ENCODE measurements at regions not wholly inside any gene's neighbourhood (a gene's known extent, or its start where the extent isn't known, plus 50 kb on each side); places are given as distances from the start of the nearest gene placed in this dataset.

GRCh38 chr5:19322716-19323485 lies 665.1 kb downstream of the CDH18 start:
- Histone ChIP-seq H3K4me1 (ENCODE audit: insufficient read depth, low read length) (no peaks in the 10 kb centered on the region), H3T11ph (ENCODE audit: low read length) (no peak overlapping the region), H2BK15ac (ENCODE audit: low read depth, low read length) (no peak overlapping the region), H2BK120ac (ENCODE audit: low read depth, low read length, poor library complexity, severe bottlenecking) (no peak overlapping the region), H3K23ac (ENCODE audit: insufficient read length, low read depth, low read length) (no peak overlapping the region), H3K56ac (ENCODE audit: insufficient read length, low read depth, low read length) (no peak overlapping the region), H4K20me1 (ENCODE audit: control insufficient read depth, insufficient read depth, insufficient read length) (no peaks in the 10 kb centered on the region), H3K9ac (ENCODE audit: extremely low read depth, insufficient read length, low read length) (no peak overlapping the region), H3K9me3 (ENCODE audit: control insufficient read depth, low read depth, low read length) (no peaks in the 10 kb centered on the region), H3K23me2 (ENCODE audit: insufficient read length, low read depth, low read length, poor library complexity, severe bottlenecking) (no peaks in the 10 kb centered on the region), H3K4me2 (ENCODE audit: insufficient read depth, insufficient read length, low read length) (no peak overlapping the region), H4K91ac (ENCODE audit: insufficient read length, low read depth, low read length) (no peak overlapping the region), H3K14ac (ENCODE audit: insufficient read depth, low read length) (no peak overlapping the region), H3K27ac (ENCODE audit: insufficient read length, low read depth, low read length) (no peak overlapping the region), H2BK12ac (ENCODE audit: insufficient read length, low read depth, low read length) (no peak overlapping the region), H4K8ac (replicated peaks; ENCODE audit: insufficient read length, low read depth, low read length) (no peak overlapping the region), H3K79me1 (ENCODE audit: insufficient read depth, low read depth, low read length, poor library complexity, severe bottlenecking) (no peaks in the 10 kb centered on the region), H4K5ac (ENCODE audit: insufficient read length, low read depth, low read length) (no peak overlapping the region), H2BK20ac (ENCODE audit: low read depth, low read length, poor library complexity, severe bottlenecking) (no peak overlapping the region), H3K79me2 (ENCODE audit: insufficient read depth, low read length) (no peaks in the 10 kb centered on the region), H3K27me3 (ENCODE audit: insufficient read depth, low read length) (no peaks in the 10 kb centered on the region), H3K4ac (ENCODE audit: low read depth, low read length) (no peak overlapping the region), H3K18ac (ENCODE audit: insufficient read length, low read depth, low read length) (no peak overlapping the region), H2BK5ac (ENCODE audit: insufficient read length, low read length) (no peak overlapping the region), H2AK5ac (ENCODE audit: insufficient read length, low read length) (no peak overlapping the region), H2AFZ (ENCODE audit: low read length) (peak overlapping the region; percentile 2)
- Mint-ChIP-seq H3K36me3 (ENCODE audit: insufficient read depth in 1 of 3, low read depth in 3 of 3) (no peaks in the 10 kb centered on the region), H3K27me3 (ENCODE audit: low read depth) (no peaks in the 10 kb centered on the region), H3K4me3 (no peak overlapping the region), H3K27ac (peak overlapping the region in 2 of 3 experiments; percentile 59 to 91; a peak in 5 of 7 replicates), H3K4me1 (peaks cover 6 to 7% of the 10 kb centered on the region in 2 experiments), H3K9me3 (no peaks in the 10 kb centered on the region)
- no peak for DNase-seq
- TF ChIP-seq CTCF (conservative IDR thresholded peaks at IDR 0.05) = no peak
- no CpG with 5 or more reads among the region's 4 CpGs for WGBS (ENCODE audit: extremely low coverage, insufficient read length, low lambda C conversion rate)

Data from H9 (cell line).